Endothelial cell of umbilical vein (primary cell): ENCODE measurements at regions not wholly inside any gene's neighbourhood (a gene's known extent, or its start where the extent isn't known, plus 50 kb on each side); places are given as distances from the start of the nearest gene placed in this dataset.

ENCODE experiments used
- CTCF ChIP-seq, 2 donors: IDR thresholded peaks; 1 replicate in 1 of 2; 2 replicates in 1 of 2; pipeline ENCODE4 v1.5.1; 2011; ENCODE audit warnings: low read length in 2 of 2, mild to moderate bottlenecking in 2 of 2, moderate library complexity in 2 of 2, control low read depth in 1 of 2, inconsistent platforms in 1 of 2, low read depth in 1 of 2; ENCODE audit not compliant: insufficient read depth in 1 of 2; ENCODE audit errors: extremely low read depth in 1 of 2
- EZH2 ChIP-seq: IDR thresholded peaks from 2 replicates; pipeline ENCODE4 v1.6.1; 2012; ENCODE audit warnings: borderline replicate concordance, low read depth, mild to moderate bottlenecking, moderate library complexity, low read length, inconsistent platforms; ENCODE audit not compliant: severe bottlenecking
- FOS ChIP-seq: IDR thresholded peaks from 2 replicates; pipeline ENCODE4 v1.6.1; 2011; ENCODE audit warnings: mild to moderate bottlenecking, low read length, moderate library complexity, borderline replicate concordance; ENCODE audit not compliant: insufficient read depth
- GATA2 ChIP-seq: IDR thresholded peaks from 2 replicates; pipeline ENCODE4 v1.7.0; 2011; ENCODE audit warnings: low read depth, mild to moderate bottlenecking, moderate library complexity, mixed read lengths, low read length; ENCODE audit not compliant: insufficient read length, insufficient read depth
- JUN ChIP-seq: IDR thresholded peaks from 2 replicates; pipeline ENCODE4 v1.6.1; 2011; ENCODE audit warnings: borderline replicate concordance, low read depth; ENCODE audit not compliant: insufficient read length, insufficient read depth
- MAX ChIP-seq: IDR thresholded peaks from 2 replicates; pipeline ENCODE4 v1.6.1; 2011; ENCODE audit not compliant: insufficient read depth, insufficient read length
- MYC ChIP-seq: IDR thresholded peaks from one replicate; pipeline ENCODE4 v1.6.1; 2011; ENCODE audit warnings: mild to moderate bottlenecking, low read depth, low read length
- POLR2A ChIP-seq: IDR thresholded peaks from 2 replicates; pipeline ENCODE4 v1.6.1; 2012; ENCODE audit warnings: low read depth, mild to moderate bottlenecking, control low read depth, low read length
- POLR2AphosphoS5 ChIP-seq: IDR thresholded peaks from 2 replicates; pipeline ENCODE4 v1.6.1; 2012; ENCODE audit warnings: low read depth, mild to moderate bottlenecking, control low read depth, low read length, moderate library complexity; ENCODE audit not compliant: insufficient read depth

GRCh38 chr6:156450421-156450820 lies 326.8 kb upstream of the ARID1B start:
- TF ChIP-seq CTCF (IDR thresholded peaks at IDR 0.05; ENCODE audit: extremely low read depth in 1 of 2, insufficient read depth in 1 of 2, low read depth in 1 of 2, low read length in 2 of 2), result no peak
- no peak for TF ChIP-seq POLR2A
- no peak for TF ChIP-seq POLR2AphosphoS5
- TF ChIP-seq EZH2, result no peak
- TF ChIP-seq MAX, result no peak
- TF ChIP-seq MYC, result no peak
- TF ChIP-seq JUN, result no peak
- no peak for TF ChIP-seq GATA2
- TF ChIP-seq FOS, result no peak
